Left ventricle myocardium superior (tissue), 1 donor: ENCODE measurements at regions not wholly inside any gene's neighbourhood (a gene's known extent, or its start where the extent isn't known, plus 50 kb on each side); places are given as distances from the start of the nearest gene placed in this dataset.
A peak's percentile ranks its signal among the peaks of the same experiment; 100 is the strongest.
"Not testable (repeated sequence)": the region's sequence is repeated elsewhere in the genome, so short reads cannot be mapped to it uniquely, and the experiment has no call there.

ENCODE experiments used
- ATAC-seq: fragments of 200-7000 bp; cut with Tn5 transposase; one replicate; pipeline ENCODE4 v1.9.1; 2020; ENCODE audit warnings: mild to moderate bottlenecking, moderate library complexity
- DNase-seq: peaks from one replicate; pipeline ENCODE4 v3.0.0-alpha.2; 2020
- intact Hi-C: fragments of 100-400 bp; cut with micrococcal nuclease; formaldehyde crosslinking; loops from one replicate; pipeline ENCODE4 v1.11.0; 2022
- donor health status: DM: no; HTN: yes; CAD: no; lungs with severe emphysema.

DNA sequence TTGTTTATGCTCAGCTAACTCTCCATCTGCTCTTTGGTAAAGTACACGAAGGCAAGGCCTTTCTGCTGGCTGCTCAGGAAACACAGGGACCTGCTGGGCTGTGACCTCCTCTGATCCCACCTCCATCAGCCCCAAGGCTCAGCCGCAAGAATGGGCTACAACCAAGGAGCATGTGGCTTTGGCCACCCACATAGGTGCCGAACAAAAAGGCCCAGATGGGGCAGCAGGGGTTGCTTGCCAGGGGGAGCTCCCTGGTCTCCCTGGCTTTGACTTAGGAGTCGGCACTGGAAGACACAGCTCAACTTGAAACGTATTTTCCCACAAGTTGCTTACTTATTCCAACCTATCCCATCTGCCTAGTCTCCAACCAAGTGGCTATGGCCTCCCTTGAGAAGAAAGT lies 461.1 kb downstream of the ICE1 start:
- ATAC-seq (no peak), DNase-seq (no peak)
- intact Hi-C loops: loop anchor here (10.0 kb wide), 1 partner anchor 389 kb away; no protein-coding TSS in a partner anchor

DNA sequence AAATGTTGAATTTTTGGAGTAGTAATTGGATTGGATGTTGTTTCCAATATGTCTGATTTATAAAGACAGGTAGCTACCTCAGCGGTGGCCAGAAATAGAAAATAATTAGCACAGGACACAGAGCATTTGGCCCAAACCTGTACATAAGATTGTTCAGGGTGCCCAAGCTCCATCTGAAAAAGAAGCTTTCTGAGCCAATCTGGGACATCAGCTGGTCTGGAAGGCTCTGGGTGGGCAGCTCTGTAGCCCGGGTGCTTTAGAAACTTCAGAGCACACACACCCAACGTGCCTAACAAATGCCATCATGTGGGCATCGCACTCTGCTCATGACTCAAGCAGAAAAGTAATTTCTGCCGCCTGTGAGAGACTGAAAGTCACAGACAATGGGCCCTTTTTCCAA lies 460.7 kb downstream of the ICE1 start:
- intact Hi-C loops: loop anchor here (10.0 kb wide), 1 partner anchor 388 kb away; no protein-coding TSS in a partner anchor
- ATAC-seq (no peak), DNase-seq (no peak)

DNA sequence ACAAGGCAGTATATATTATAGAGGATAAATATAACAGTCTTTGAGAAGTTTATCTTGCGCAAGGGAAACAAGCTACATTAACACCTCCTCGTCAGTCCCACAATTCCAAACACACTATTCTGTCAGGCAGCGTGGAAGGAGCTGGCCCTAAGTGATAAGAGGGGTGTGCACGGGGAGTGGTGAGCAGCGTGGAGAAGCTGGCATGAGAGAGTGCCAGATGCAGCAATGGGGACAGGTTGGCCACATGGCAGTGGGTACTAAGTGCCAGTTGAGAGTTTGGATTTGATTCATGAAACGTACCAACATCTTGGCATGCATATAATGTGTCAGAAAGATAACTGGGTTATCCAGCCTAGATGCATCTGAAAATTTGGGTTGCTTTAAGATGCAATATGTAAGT lies 460.2 kb downstream of the ICE1 start:
- DNase-seq: no peak
- intact Hi-C loops: loop anchor here (10.0 kb wide), 1 partner anchor 388 kb away; no protein-coding TSS in a partner anchor
- ATAC-seq: peak; percentile 67

DNA sequence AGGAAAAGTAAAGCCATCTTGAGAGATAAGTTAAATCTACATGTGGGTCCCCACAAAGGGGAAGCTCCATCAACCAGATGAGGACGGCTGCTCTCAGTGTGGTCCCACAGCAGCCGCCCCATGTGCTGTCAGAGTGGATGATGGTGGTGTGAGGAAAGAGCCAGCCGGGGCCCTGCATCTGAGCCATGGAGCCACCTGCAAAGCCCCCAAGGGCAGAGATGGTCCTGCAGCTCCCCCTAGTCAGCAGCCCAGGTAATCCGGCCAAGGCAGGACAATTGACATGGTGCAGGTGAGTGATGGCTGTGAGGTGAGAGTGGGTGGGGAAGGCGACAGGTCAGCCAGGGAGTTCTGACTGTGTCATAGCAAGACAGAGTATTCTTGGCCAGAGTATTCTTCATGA lies 458.8 kb downstream of the ICE1 start:
- intact Hi-C loops: loop anchor here (10.0 kb wide), 1 partner anchor 386 kb away; no protein-coding TSS in a partner anchor
- peak; percentile 55 for ATAC-seq

DNA sequence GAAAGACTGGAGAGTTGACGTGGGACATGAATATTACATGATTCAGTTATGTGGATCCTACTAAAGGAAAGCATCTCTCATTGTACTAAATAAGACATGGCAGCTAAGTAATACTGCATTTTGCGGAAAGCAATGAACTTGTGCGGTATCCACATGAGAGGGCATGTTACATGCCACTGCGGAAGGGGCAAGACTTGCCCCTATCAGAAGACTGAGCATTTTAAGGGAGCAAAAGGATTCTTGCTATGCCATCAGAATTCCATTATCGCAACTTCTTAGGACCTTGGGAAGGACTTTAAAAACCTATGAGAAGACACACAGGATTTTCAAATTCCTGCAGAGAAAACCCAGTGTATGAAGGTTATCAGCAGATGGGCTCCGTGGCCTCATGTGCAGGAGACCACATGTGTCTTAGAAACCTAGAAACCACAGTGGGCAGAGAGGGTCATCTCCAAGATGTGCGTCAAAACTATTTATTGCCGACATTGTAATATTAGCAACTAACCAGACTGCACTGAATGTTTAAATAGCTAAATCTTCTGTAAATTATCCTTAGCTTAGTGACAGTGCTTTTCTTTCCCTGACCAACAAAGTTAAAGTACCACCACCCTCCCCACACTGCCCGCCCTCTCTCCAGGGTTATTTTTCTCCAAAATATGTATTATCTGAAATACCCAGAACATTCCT lies 457.7 kb downstream of the ICE1 start:
- intact Hi-C loops: loop anchor here (10.0 kb wide), 1 partner anchor 385 kb away; no protein-coding TSS in a partner anchor
- ATAC-seq: no peak

More for the DNA sequence above, 458.8 kb downstream of the ICE1 start:
- DNase-seq: no peak

DNA sequence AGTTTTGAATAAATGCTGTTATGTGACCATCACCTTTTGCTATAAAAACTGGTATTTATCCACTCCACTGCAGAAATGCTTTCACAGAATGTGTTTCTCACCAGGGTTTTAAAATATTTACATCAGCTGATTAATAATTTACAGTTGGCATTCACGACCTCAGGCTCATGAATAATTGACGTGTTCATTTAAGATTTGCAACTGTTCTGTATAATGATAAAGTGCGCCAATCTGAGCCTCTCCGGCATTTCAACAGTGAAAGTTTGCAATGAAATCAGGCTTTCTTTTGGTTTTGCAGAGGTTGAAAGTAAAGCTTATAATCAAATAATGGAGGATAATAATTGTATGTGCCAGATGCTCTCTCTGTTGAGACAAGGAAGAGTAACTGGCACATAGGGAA lies 434.9 kb downstream of the ICE1 start:
- intact Hi-C loops: no loop called here
- ATAC-seq (no peak), DNase-seq (no peak)

More for the DNA sequence above, 457.7 kb downstream of the ICE1 start:
- no peak for DNase-seq

DNA sequence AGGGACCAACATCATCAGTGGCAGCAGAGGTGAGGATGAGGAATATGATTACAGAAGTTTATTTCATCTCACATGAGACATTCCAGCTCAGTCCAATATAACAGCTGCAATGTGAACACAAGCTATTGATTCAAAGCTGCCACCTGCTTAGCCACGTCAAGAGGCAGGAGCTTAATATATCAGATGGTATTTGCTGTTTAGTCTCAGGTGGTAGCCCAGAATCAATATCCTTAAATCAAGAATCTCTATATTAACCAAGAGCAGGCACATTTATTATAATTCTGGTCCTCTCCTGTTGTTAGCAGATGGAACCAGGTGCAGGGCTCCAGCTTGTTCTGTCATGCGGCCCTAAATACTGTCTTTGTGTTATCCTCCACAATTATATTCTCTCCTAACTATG lies 431.6 kb downstream of the ICE1 start:
- DNase-seq (no peak), ATAC-seq (no peak)
- intact Hi-C loops: no loop called here

DNA sequence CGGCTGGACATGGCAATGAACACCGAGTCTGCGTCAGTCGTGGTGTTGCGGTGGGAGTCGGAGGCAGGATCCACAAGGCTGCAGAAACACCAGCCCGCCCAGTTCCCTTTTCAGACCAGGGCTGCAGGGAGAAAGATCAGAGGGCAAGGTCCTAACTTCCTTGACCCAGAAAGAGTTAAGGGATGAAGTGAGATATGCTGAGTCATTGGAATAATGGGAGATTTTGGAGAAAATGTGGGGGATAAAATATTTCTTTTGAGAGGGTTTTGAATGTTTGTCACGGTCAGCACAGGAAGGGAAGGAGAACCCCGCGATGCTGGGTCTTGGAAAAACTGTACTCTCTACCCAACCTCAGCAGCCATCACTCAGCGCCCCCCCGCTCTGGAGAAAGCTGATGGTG lies 416.0 kb downstream of the ICE1 start:
- ATAC-seq: no peak
- intact Hi-C loops: no loop called here
- no peak for DNase-seq

DNA sequence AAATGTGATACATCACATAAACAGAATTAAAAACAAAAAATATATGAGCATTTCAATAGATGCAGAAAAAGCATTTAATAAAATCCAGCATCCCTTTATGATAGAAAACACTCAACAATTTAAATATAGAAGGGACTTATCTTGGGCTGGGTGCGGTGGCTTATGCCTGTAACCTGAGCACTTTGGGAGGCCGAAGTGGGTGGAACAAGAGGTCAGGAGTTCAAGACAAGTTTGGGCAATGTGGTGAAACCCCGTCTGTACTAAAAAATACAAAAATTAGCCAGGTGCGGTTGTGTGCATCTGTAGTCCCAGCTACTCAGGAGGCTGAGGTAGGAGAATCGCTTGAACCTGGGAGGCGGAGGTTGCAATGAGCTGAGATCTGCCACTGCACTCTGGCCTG lies 409.1 kb downstream of the ICE1 start:
- intact Hi-C loops, ATAC-seq, DNase-seq: not testable (repeated sequence)

DNA sequence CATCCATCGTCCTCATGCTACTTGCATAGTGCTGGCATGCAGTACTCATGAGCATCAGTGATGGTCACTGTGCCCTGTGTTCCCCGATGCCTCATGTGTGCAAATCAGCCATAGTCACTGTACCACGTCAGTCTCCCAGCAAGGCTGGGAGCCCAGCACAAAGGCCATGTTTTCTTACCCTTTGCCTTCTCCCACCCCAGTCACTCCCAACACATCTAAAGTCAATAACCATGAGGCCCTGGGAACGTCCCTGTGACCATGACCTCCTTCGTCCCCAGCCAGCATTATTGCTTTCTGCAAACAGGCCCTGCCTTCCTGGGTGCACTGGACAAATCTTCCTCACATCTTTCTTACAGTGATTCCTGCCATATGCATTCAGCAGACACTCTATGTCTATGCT lies 406.1 kb downstream of the ICE1 start:
- intact Hi-C loops: no loop called here
- DNase-seq (no peak), ATAC-seq (no peak)

DNA sequence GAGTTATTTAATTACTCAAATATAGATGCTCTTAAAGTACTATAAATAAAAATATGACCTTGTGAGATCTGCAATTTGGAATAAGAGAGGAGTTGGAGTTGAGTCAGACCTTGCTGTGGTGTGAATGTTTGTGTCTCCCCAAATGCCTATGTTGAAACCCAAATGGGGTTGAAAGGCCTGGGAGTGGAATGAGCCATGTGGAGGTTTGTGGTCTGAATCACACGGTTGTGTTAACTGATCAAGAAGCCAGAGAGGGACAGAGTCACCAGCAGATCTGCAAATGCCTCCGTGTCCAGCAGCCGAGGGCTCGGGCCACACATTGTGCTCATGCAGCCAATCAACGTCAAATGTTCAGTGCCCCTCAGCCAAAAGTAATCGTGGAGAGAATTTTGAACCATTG lies 404.4 kb downstream of the ICE1 start:
- ATAC-seq: peak; percentile 14

DNA sequence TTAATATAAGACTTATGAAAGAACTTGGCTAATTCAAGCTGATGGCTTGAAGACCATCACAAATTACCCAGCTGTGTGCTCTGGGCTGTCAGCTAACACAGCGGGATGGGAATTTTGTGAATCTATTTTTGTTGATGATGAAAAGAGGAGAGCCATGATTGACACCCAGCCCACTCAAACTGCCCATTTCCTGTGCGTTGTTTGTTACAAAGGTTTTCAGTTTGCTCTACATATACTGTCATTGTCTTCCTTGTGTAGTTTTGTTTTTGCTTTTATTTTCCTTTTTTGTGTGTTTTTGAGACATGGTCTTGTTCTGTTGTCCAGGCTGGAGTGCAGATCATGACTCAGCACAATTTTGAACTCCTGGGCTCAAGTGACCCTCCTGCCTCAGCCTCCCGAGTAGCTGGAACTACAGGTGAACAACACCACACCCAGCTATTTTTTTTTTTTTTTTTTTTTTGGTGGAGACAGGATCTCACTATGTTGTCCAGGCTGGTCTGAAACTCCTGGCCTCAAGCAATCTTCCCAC lies 400.3 kb downstream of the ICE1 start:
- intact Hi-C loops: no loop called here
- DNase-seq: no peak
- no peak for ATAC-seq

More for the DNA sequence above, 404.4 kb downstream of the ICE1 start:
- intact Hi-C loops: no loop called here
- DNase-seq: no peak

DNA sequence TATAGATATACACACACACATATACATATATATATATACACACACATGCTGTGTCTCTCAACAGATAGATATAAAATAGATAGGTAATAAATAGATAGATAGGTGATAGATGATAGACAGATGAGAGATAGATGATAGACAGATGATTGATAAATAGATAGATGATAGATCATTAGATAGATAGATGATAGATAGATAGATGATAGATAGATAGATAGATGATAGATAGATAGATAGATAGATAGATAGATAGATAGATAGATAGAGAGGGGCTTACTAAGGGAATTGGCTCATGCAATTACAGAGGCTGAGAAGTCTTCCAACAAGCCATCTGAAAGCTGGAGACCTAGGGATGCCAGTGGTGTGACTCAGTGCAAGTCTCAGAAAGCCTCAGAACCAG lies 394.5 kb downstream of the ICE1 start:
- intact Hi-C loops: no loop called here
- DNase-seq (no peak), ATAC-seq (no peak)

DNA sequence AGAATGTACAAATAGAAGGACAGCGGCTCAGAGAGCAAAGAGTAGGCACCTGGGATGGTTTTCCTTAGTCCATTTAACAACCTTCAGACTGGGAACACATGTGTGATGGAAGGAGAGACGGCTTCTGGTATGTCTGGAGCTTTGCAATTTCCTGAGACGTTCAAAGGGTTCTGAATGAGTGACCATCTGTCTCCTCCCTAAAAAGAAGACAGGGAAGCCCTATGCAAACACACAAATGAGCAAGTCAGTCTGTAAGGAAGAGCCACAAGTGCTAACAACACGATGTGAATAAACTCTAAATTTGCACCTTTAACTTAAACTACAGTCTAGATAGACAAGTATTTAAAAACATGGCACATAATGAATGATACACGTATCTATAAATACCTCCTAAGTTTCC lies 391.0 kb downstream of the ICE1 start:
- ATAC-seq (no peak), DNase-seq (no peak)
- intact Hi-C loops: no loop called here

DNA sequence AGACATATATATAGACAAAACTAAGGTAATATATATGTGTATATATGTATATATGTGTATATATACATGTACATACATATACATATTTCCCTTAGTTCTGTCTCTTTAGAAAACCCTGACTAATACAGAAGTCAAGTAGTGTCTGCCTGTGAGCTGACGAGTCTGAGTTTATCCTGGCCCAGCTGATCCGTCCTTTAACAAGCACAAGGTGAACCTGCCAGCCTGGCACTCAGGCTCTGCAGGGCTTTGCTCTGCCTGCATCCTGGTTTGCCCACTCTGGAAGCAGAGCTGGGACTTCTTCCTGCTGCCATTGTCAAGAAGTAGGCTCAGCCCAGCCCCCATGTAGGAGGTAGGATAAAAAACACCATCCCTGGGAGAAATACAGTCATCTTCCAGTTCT lies 388.0 kb downstream of the ICE1 start:
- intact Hi-C loops: no loop called here
- DNase-seq (peak; percentile 59), ATAC-seq (peak; percentile 95)

DNA sequence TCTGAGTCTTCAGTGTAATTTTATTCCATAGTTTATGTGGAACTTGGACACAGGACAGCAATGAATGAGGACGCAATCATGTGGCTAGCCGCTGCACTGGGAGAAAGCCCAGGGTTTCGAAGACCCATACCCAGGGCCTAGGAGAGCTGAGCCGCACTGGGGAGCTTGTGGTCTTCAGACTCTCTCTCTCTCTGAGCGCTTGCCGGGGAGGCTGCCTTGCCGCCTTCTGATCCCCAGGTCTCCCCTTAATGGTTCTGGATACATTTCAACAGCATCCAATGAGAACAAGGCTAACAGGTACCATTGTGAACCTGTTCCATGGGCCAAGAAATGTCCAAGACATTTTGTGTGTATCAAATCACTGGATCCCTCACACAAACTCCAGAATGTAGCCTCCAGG lies 383.4 kb downstream of the ICE1 start:
- intact Hi-C loops: no loop called here
- ATAC-seq: no peak
- no peak for DNase-seq

DNA sequence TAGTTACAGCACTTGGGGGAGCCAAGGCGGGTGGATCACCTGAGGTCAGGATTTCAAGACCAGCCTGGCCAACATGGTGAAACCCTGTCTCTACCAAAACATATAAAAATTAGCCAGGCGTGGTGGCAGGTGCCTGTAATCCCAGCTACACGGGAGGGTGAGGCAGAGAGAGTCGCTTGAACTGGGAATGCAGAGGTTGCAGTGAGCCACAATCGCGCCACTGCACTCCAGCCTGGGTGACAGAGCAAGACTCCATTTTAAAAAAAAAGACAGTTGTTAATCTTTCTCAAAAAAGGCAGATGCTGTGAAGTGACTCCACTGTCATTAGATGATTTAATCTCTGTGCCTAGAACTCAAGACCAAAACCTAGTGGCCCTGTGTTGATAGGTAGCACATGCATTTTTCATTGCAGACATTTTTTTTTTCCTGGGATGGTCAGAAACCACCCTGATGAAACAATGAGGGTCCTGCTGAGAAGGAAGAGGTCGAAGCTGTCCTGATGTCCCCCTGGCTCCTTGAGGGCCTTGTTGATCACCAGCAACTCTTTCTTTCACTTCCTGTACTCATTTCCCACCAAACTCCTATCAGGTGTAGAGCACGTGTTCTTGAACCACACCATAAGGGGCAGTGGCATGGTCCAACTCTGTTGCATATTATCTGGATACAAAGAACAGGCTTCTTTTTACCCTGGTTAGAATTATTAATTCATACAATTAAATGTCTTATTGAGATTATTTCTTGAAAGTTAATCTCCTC lies 382.2 kb downstream of the ICE1 start:
- ATAC-seq: no peak
- DNase-seq: no peak
- intact Hi-C loops: no loop called here

DNA sequence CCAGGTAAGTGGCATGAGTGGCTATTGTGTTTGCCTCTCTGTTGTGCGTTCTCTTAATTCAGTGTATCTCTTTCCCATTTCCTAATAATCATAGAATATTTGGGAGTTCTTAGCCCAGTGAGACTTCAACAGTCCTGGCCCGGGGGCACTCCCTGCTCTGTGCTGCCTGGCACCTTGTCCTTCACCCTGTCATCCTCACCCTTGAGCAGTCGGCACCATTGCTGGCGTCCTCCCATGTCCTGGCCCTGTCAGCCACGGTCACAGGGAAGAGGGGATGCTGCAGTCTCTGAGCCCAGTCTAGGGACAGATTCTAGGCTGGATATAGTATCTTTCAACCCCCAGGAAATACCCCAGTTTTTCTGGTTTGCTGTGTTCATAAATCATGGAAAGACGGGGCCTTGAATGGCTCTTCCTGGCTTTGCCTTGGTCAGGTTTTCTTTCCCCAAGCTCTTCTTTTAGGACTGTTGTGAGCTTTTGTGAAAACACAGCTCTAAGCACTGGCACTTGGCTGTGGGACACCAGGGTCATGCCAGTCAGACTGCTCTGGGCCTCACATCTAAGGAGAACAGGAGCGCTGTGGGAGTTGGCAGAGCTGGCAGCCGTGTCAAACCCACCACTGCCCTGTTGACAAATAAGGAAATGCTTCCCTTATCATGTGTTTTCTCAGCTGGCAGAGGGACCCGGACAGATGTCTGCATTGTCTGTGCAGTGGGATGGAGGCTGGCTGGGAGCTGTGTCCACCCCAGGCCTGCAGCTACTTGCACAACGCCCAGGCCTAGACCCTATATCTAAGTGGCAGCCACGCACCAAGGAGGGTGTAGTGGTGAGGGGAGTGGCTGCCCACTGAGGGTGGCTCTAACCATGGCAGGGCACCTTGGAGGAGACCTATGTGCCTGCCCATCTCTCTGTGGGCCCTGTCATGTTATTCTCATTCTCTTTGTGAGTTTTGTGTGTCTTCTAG lies 378.6 kb downstream of the ICE1 start:
- peak; percentile 67 for DNase-seq
- peak; percentile 90 for ATAC-seq
- intact Hi-C loops: no loop called here

DNA sequence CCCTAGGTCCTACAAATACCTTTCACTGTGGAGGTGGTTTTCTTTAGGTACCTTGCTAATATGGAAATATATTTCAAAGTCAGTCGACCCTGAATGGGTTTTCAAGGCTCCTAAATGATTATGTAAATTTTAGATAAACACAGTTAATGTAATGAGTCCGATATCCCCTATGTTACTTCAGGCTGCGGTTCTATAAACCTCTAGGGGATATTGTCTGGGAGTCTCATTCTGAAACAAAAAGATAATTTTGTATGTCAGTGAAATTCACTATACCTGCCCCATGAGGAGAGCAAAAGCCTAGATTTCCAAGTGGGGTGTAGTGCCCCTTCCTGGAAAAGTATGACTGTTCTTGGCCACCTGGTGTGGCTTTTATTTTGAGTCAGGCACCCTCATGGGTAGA lies 377.3 kb downstream of the ICE1 start:
- intact Hi-C loops: no loop called here
- DNase-seq: no peak
- no peak for ATAC-seq
